ENCODE measurements at regions not wholly inside any gene's neighbourhood (a gene's known extent, or its start where the extent isn't known, plus 50 kb on each side); places are given as distances from the start of the nearest gene placed in this dataset.

- H3K4me2 ChIP-seq (ENCODE audit: low read depth, low read length): no peak overlapping the region
- H3K4me1 ChIP-seq (ENCODE audit: insufficient read depth, low read length): no peaks in the 10 kb centered on the region
- POLR2A ChIA-PET: no interaction called here
- H3K27me3 ChIP-seq (ENCODE audit: control insufficient read depth in 1 of 2, insufficient read depth in 2 of 2, low read length in 2 of 2): no peaks in the 10 kb centered on the region; a peak in 1 of 5 replicates
- H2AFZ ChIP-seq (ENCODE audit: low read length): no peak overlapping the region
- FAIRE-seq (no peak), DNase-seq (ENCODE audit: low spot score) (no peak), ATAC-seq (no peak)
- CTCF ChIA-PET (ENCODE audit: low intra/inter-chr PET ratio, low total read pairs): no interaction called here
- BruUV-seq (replicated peaks): no TSS peak
- WGBS (ENCODE audit: low lambda C conversion rate): 30% methylated on average over 7 of the region's 7 CpGs
- intact Hi-C loops (cut with micrococcal nuclease; ENCODE audit: unreplicated experiment): no loop called here
- no peaks in the 10 kb centered on the region for H3K9me3 ChIP-seq (ENCODE audit: low read length)
- in situ Hi-C loops (cut with HindIII; ENCODE audit: extremely low pct_ligation_motif_present, low pct_unique_long_range_greater_than_20kb): no loop called here
- H3K4me3 ChIP-seq (replicated peaks in 1 of 3; ENCODE audit: insufficient read depth in 1 of 3, low read depth in 2 of 3, low read length in 3 of 3): no peak overlapping the region
- TF ChIP-seq TRAFD1 (CRISPR knock-in tag; IDR thresholded peaks at IDR 0.05; ENCODE audit: borderline replicate concordance): no peak
- TF ChIP-seq ARNT2 (CRISPR knock-in tag; IDR thresholded peaks at IDR 0.05; ENCODE audit: low read depth): no peak
- TF ChIP-seq ZNF33A (CRISPR knock-in tag; IDR thresholded peaks at IDR 0.05; ENCODE audit: borderline replicate concordance): no peak
- no peak for TF ChIP-seq MAX (IDR thresholded peaks at IDR 0.05)
- no peak for TF ChIP-seq PITX1 (CRISPR knock-in tag; IDR thresholded peaks at IDR 0.05)
- TF ChIP-seq, protein P1, sequence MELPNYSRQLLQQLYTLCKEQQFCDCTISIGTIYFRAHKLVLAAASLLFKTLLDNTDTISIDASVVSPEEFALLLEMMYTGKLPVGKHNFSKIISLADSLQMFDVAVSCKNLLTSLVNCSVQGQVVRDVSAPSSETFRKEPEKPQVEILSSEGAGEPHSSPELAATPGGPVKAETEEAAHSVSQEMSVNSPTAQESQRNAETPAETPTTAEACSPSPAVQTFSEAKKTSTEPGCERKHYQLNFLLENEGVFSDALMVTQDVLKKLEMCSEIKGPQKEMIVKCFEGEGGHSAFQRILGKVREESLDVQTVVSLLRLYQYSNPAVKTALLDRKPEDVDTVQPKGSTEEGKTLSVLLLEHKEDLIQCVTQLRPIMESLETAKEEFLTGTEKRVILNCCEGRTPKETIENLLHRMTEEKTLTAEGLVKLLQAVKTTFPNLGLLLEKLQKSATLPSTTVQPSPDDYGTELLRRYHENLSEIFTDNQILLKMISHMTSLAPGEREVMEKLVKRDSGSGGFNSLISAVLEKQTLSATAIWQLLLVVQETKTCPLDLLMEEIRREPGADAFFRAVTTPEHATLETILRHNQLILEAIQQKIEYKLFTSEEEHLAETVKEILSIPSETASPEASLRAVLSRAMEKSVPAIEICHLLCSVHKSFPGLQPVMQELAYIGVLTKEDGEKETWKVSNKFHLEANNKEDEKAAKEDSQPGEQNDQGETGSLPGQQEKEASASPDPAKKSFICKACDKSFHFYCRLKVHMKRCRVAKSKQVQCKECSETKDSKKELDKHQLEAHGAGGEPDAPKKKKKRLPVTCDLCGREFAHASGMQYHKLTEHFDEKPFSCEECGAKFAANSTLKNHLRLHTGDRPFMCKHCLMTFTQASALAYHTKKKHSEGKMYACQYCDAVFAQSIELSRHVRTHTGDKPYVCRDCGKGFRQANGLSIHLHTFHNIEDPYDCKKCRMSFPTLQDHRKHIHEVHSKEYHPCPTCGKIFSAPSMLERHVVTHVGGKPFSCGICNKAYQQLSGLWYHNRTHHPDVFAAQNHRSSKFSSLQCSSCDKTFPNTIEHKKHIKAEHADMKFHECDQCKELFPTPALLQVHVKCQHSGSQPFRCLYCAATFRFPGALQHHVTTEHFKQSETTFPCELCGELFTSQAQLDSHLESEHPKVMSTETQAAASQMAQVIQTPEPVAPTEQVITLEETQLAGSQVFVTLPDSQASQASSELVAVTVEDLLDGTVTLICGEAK (IDR thresholded peaks at IDR 0.05): no peak
- TF ChIP-seq, protein P1 (CRISPR knock-in tag; IDR thresholded peaks at IDR 0.05): no peak
- TF ChIP-seq HMG20B (CRISPR knock-in tag; conservative IDR thresholded peaks at IDR 0.05): no peak
- TF ChIP-seq MTF2 (CRISPR knock-in tag; IDR thresholded peaks at IDR 0.05; ENCODE audit: borderline replicate concordance): no peak
- no peak overlapping the region for H3K27ac ChIP-seq (ENCODE audit: extremely low read length, insufficient read depth, low read length)
- no peaks in the 10 kb centered on the region for H3K79me2 ChIP-seq (ENCODE audit: insufficient read depth, low read length)
- H3K36me3 ChIP-seq (replicated peaks in 1 of 2; ENCODE audit: control insufficient read depth in 1 of 2, insufficient read depth in 2 of 2, low read length in 2 of 2): no peaks in the 10 kb centered on the region
- no peak overlapping the region for H3K9ac ChIP-seq (ENCODE audit: insufficient read depth, low read depth, low read length)
- no peaks in the 10 kb centered on the region for H4K20me1 ChIP-seq (ENCODE audit: insufficient read depth, low read length)
Observed at GRCh38 chr6:105628156-105628860, 225.4 kb upstream of the PREP start.
